Stimulated activated CD8-positive, alpha-beta memory T cell treated with anti-CD3 and anti-CD28 coated beads, Interleukin-7, amount 100 ng/mL, for 48 hours (primary cell): ENCODE measurements at regions not wholly inside any gene's neighbourhood (a gene's known extent, or its start where the extent isn't known, plus 50 kb on each side); places are given as distances from the start of the nearest gene placed in this dataset.
"Not testable (repeated sequence)": the region's sequence is repeated elsewhere in the genome, so short reads cannot be mapped to it uniquely, and the experiment has no call there.

Source experiments
- DNase-seq, 2 donors: peaks; one replicate each; pipeline ENCODE4 v3.0.0-alpha.2; 2020; ENCODE audit warnings: low read depth in 1 of 2; ENCODE audit errors: extremely low read depth in 1 of 2

- DNase-seq: no peak
Measured at GRCh38 chr12:59365133-59365532, 230.7 kb upstream of the SLC16A7 start.

- DNase-seq: no peak
Measured at GRCh38 chr12:59357811-59358210, 238.0 kb upstream of the SLC16A7 start.

GRCh38 chr12:59346248-59346647 is 249.6 kb upstream of the SLC16A7 start:
- DNase-seq: not testable (repeated sequence)

- no peak for DNase-seq
Measured at GRCh38 chr12:59345406-59345805, 250.4 kb upstream of the SLC16A7 start.

GRCh38 chr12:59344224-59344623 is 251.6 kb upstream of the SLC16A7 start:
- no peak for DNase-seq

- no peak for DNase-seq
Measured at GRCh38 chr12:59329462-59329861, 266.4 kb upstream of the SLC16A7 start.

GRCh38 chr12:59328395-59329075 is 267.3 kb upstream of the SLC16A7 start:
- not testable (repeated sequence) for DNase-seq

- not testable (repeated sequence) for DNase-seq
Measured at GRCh38 chr12:59326457-59326856, 269.4 kb upstream of the SLC16A7 start.

GRCh38 chr12:59322473-59322872 is 273.4 kb upstream of the SLC16A7 start:
- DNase-seq: no peak

- DNase-seq: no peak
Measured at GRCh38 chr12:59321278-59321677, 274.6 kb upstream of the SLC16A7 start.

GRCh38 chr12:59320112-59320511 is 275.7 kb upstream of the SLC16A7 start:
- no peak for DNase-seq

- no peak for DNase-seq
Measured at GRCh38 chr12:59318940-59319339, 276.9 kb upstream of the SLC16A7 start.

GRCh38 chr12:59317598-59317997 is 278.2 kb upstream of the SLC16A7 start:
- DNase-seq: no peak

GRCh38 chr12:59316938-59317337 is 278.9 kb upstream of the SLC16A7 start:
- no peak for DNase-seq

GRCh38 chr12:59316354-59316753 is 279.5 kb upstream of the SLC16A7 start:
- DNase-seq: not testable (repeated sequence)

- DNase-seq: no peak
Measured at GRCh38 chr12:59314209-59314608, 281.6 kb upstream of the SLC16A7 start.

- DNase-seq: no peak
Measured at GRCh38 chr12:59304077-59304721, 291.6 kb upstream of the SLC16A7 start.

- no peak for DNase-seq
Measured at GRCh38 chr12:59298296-59298695, 297.5 kb upstream of the SLC16A7 start.

- DNase-seq: no peak
Measured at GRCh38 chr12:59294221-59294620, 301.6 kb upstream of the SLC16A7 start.

GRCh38 chr12:59282999-59283398 is 312.8 kb upstream of the SLC16A7 start:
- no peak for DNase-seq

GRCh38 chr12:59273561-59273960 is 322.3 kb upstream of the SLC16A7 start:
- not testable (repeated sequence) for DNase-seq

- no peak for DNase-seq
Measured at GRCh38 chr12:59268295-59268809, 327.5 kb upstream of the SLC16A7 start.
